Astrocyte (in vitro differentiated cells and primary cell): ENCODE measurements at regions not wholly inside any gene's neighbourhood (a gene's known extent, or its start where the extent isn't known, plus 50 kb on each side); places are given as distances from the start of the nearest gene placed in this dataset.

Experiments
- DNase-seq: peaks from one replicate; pipeline ENCODE4 v3.0.0-alpha.2; 2010; ENCODE audit warnings: low read depth
- FAIRE-seq: peaks from 2 replicates; lab custom pipeline; 2011; peaks lifted over from hg19 to GRCh38; lab: Jason Lieb, UNC
- H2AFZ ChIP-seq: 2 replicates; pipeline ENCODE4 v1.6.0; 2012; ENCODE audit warnings: low read depth, low read length, inconsistent platforms
- H3K27ac ChIP-seq: 2 replicates; pipeline ENCODE4 v1.5.1; 2011; ENCODE audit warnings: low read depth, low read length, inconsistent platforms
- H3K27me3 ChIP-seq: 2 replicates; pipeline ENCODE4 v1.6.0; 2011; ENCODE audit warnings: low read length, inconsistent platforms; ENCODE audit not compliant: insufficient read depth
- H3K36me3 ChIP-seq: 2 replicates; pipeline ENCODE4 v1.5.1; 2011; ENCODE audit warnings: low read length, inconsistent platforms; ENCODE audit not compliant: insufficient read depth
- H3K4me1 ChIP-seq: 2 replicates; pipeline ENCODE4 v1.5.1; 2011; ENCODE audit warnings: low read length, inconsistent platforms; ENCODE audit not compliant: insufficient read depth
- H3K4me2 ChIP-seq: 2 replicates; pipeline ENCODE4 v1.6.0; 2012; ENCODE audit warnings: low read length, inconsistent platforms
- H3K4me3 ChIP-seq: 2 replicates; pipeline ENCODE4 v1.5.1; 2011; ENCODE audit warnings: low read depth, mild to moderate bottlenecking, low read length, inconsistent platforms; ENCODE audit not compliant: insufficient read depth
- H3K79me2 ChIP-seq: 2 replicates; pipeline ENCODE4 v1.6.0; 2012; ENCODE audit warnings: mild to moderate bottlenecking, low read length, inconsistent platforms; ENCODE audit not compliant: insufficient read depth
- H3K9ac ChIP-seq: 2 replicates; pipeline ENCODE4 v1.6.0; 2012; ENCODE audit warnings: mild to moderate bottlenecking, low read length, inconsistent platforms
- H3K9me3 ChIP-seq: 2 replicates; pipeline ENCODE4 v1.5.1; 2012; ENCODE audit warnings: low read depth, mild to moderate bottlenecking, low read length, inconsistent platforms; ENCODE audit not compliant: insufficient read depth
- H4K20me1 ChIP-seq: 2 replicates; pipeline ENCODE4 v1.6.0; 2012; ENCODE audit warnings: low read length, inconsistent platforms; ENCODE audit not compliant: insufficient read depth
- H3K27ac Mint-ChIP-seq: one replicate; pipeline ENCODE4 v1.8.0; 2021; ENCODE audit warnings: mild to moderate bottlenecking, mixed read lengths; ENCODE audit not compliant: unreplicated experiment
- H3K27me3 Mint-ChIP-seq: one replicate; pipeline ENCODE4 v1.8.0; 2021; ENCODE audit warnings: low read depth, mixed read lengths; ENCODE audit not compliant: unreplicated experiment
- H3K36me3 Mint-ChIP-seq: one replicate; pipeline ENCODE4 v1.8.0; 2021; ENCODE audit warnings: low read depth, mixed read lengths; ENCODE audit not compliant: unreplicated experiment
- H3K4me1 Mint-ChIP-seq: one replicate; pipeline ENCODE4 v1.8.0; 2021; ENCODE audit warnings: low read depth, mixed read lengths; ENCODE audit not compliant: unreplicated experiment
- H3K4me3 Mint-ChIP-seq: one replicate; pipeline ENCODE4 v1.8.0; 2021; ENCODE audit warnings: mild to moderate bottlenecking, moderate library complexity, mixed read lengths; ENCODE audit not compliant: unreplicated experiment
- H3K9me3 Mint-ChIP-seq: one replicate; pipeline ENCODE4 v1.8.0; 2021; ENCODE audit warnings: mild to moderate bottlenecking, mixed read lengths; ENCODE audit not compliant: unreplicated experiment
- CTCF ChIP-seq: IDR thresholded peaks from 2 replicates; pipeline ENCODE4 v1.5.1; 2011; ENCODE audit warnings: low read depth, mild to moderate bottlenecking, inconsistent platforms, low read length, moderate library complexity; ENCODE audit not compliant: insufficient read depth
- EZH2 ChIP-seq: IDR thresholded peaks from 2 replicates; pipeline ENCODE4 v1.6.1; 2012; ENCODE audit warnings: mild to moderate bottlenecking, low read length, inconsistent platforms; ENCODE audit not compliant: insufficient read depth

GRCh38 chr7:435630-436366 lies 83.8 kb downstream of the PDGFA start:
- peaks cover 2% of the 10 kb centered on the region for H3K4me1 Mint-ChIP-seq
- H3K4me3 Mint-ChIP-seq: no peak overlapping the region
- H3K4me2 ChIP-seq: peak overlapping the region; percentile 59
- no peaks in the 10 kb centered on the region for H3K9me3 Mint-ChIP-seq
- no peaks in the 10 kb centered on the region for H3K9me3 ChIP-seq
- H3K27ac ChIP-seq: no peak overlapping the region
- peak; percentile 39 for DNase-seq
- peak overlapping the region; percentile 77 for H2AFZ ChIP-seq
- no peaks in the 10 kb centered on the region for H4K20me1 ChIP-seq
- H3K27me3 ChIP-seq: peaks cover 2% of the 10 kb centered on the region
- no peaks in the 10 kb centered on the region for H3K36me3 ChIP-seq
- H3K27ac Mint-ChIP-seq: no peak overlapping the region
- no peak overlapping the region for H3K9ac ChIP-seq
- peaks cover 23% of the 10 kb centered on the region for H3K27me3 Mint-ChIP-seq
- H3K4me3 ChIP-seq: no peak overlapping the region
- H3K4me1 ChIP-seq: peaks cover 11% of the 10 kb centered on the region
- no peaks in the 10 kb centered on the region for H3K36me3 Mint-ChIP-seq
- no peak for FAIRE-seq
- TF ChIP-seq CTCF: no peak
- no peak for TF ChIP-seq EZH2
- H3K79me2 ChIP-seq: no peaks in the 10 kb centered on the region

- no peaks in the 10 kb centered on the region for H3K36me3 Mint-ChIP-seq
- no peaks in the 10 kb centered on the region for H3K79me2 ChIP-seq
- no peak overlapping the region for H2AFZ ChIP-seq
- no peak overlapping the region for H3K4me3 ChIP-seq
- TF ChIP-seq EZH2 (no peak), CTCF (no peak)
- H3K4me1 ChIP-seq: peaks cover 11% of the 10 kb centered on the region
- peaks cover 2% of the 10 kb centered on the region for H3K27me3 ChIP-seq
- no peak overlapping the region for H3K4me2 ChIP-seq
- DNase-seq: no peak
- H3K4me1 Mint-ChIP-seq: peaks cover 2% of the 10 kb centered on the region
- no peaks in the 10 kb centered on the region for H3K36me3 ChIP-seq
- no peaks in the 10 kb centered on the region for H4K20me1 ChIP-seq
- H3K9me3 Mint-ChIP-seq: no peaks in the 10 kb centered on the region
- H3K27me3 Mint-ChIP-seq: peaks cover 23% of the 10 kb centered on the region
- FAIRE-seq: no peak
- no peak overlapping the region for H3K9ac ChIP-seq
- no peak overlapping the region for H3K4me3 Mint-ChIP-seq
- no peak overlapping the region for H3K27ac ChIP-seq
- H3K27ac Mint-ChIP-seq: no peak overlapping the region
- no peaks in the 10 kb centered on the region for H3K9me3 ChIP-seq
These were observed 83.1 kb downstream of the PDGFA start for GRCh38 chr7:436367-437128.
